GM12878 (cell line): ENCODE measurements at regions not wholly inside any gene's neighbourhood (a gene's known extent, or its start where the extent isn't known, plus 50 kb on each side); places are given as distances from the start of the nearest gene placed in this dataset.

Experiments
- ATAC-seq: fragments of 200-7000 bp; cut with Tn5 transposase; 3 replicates; pipeline ENCODE4 v1.9.1; 2020; ENCODE audit warnings: mild to moderate bottlenecking, moderate library complexity
- BruUV-seq: library from RNA; stranded (reverse); fragments of 400-500 nt; replicated peaks from 2 replicates; lab custom pipeline; 2021; lab: Mats Ljungman, UMichigan
- CTCF ChIA-PET: fragments of 300-600 bp; sonication (Branson Sonifier 250); formaldehyde crosslinking; extraction: SDS; loops from one replicate; lab custom pipeline; 2021; ENCODE audit warnings: inconsistent platforms; lab: Yijun Ruan, JAX
- POLR2A ChIA-PET: fragments of 350-600 bp; formaldehyde crosslinking; extraction: SDS; loops from one replicate; lab custom pipeline; 2021; ENCODE audit warnings: inconsistent platforms; lab: Charles Lee
- RAD21 ChIA-PET: fragments of 300-600 bp; sonication (Branson Sonifier 250); formaldehyde crosslinking; loops from one replicate; lab custom pipeline; 2023; ENCODE audit warnings: antibody characterized with exemption; ENCODE audit not compliant: unreplicated experiment; lab: Charles Lee
- SMC1A ChIA-PET: fragments of 300-600 bp; sonication (Branson Sonifier 250); formaldehyde crosslinking; loops from one replicate; lab custom pipeline; 2023; ENCODE audit not compliant: unreplicated experiment, uncharacterized antibody; lab: Charles Lee
- DNase-seq: peaks from one replicate; pipeline ENCODE4 v3.0.0-alpha.2; 2011; ENCODE audit warnings: low read depth, low spot score
- FAIRE-seq: peaks from 3 replicates; lab custom pipeline; 2011; peaks lifted over from hg19 to GRCh38; lab: Jason Lieb, UNC
- H2AFZ ChIP-seq: 2 replicates; pipeline ENCODE4 v1.6.0; 2011; ENCODE audit warnings: low read depth, low read length, control low read depth; ENCODE audit not compliant: control insufficient read depth
- H3K27ac ChIP-seq: 2 replicates; pipeline ENCODE4 v1.5.1; 2011; ENCODE audit warnings: control low read depth; ENCODE audit not compliant: control insufficient read depth, insufficient read depth
- H3K27me3 ChIP-seq, 2 experiments: replicated peaks in 1 of 2; 2 replicates each; pipeline versions ENCODE4 v1.6.0 to v1.6.1; 2011; ENCODE audit warnings: low read length in 1 of 2; ENCODE audit not compliant: control insufficient read depth in 2 of 2, insufficient read depth in 2 of 2
- H3K36me3 ChIP-seq, 2 experiments: 2 replicates each; pipeline ENCODE4 v1.5.1; 2011; ENCODE audit warnings: low read length in 1 of 2; ENCODE audit not compliant: control insufficient read depth in 2 of 2, insufficient read depth in 2 of 2
- H3K4me1 ChIP-seq: 2 replicates; pipeline ENCODE4 v1.6.1; 2011; ENCODE audit warnings: mild to moderate bottlenecking, low read length, moderate library complexity, mixed read lengths; ENCODE audit not compliant: control insufficient read depth, insufficient read depth
- H3K4me2 ChIP-seq: 2 replicates; pipeline ENCODE4 v1.6.0; 2011; ENCODE audit warnings: control low read depth; ENCODE audit not compliant: control insufficient read depth, insufficient read depth
- H3K4me3 ChIP-seq: fragments of 200-600 bp; sonication (generic); 2 replicates; pipeline ENCODE4 v1.5.1; 2016
- H3K79me2 ChIP-seq: 2 replicates; pipeline ENCODE4 v1.6.0; 2011; ENCODE audit warnings: low read length; ENCODE audit not compliant: control insufficient read depth, insufficient read depth
- H3K9ac ChIP-seq: 2 replicates; pipeline ENCODE4 v1.8.0; 2011; ENCODE audit warnings: low read length, control low read depth, mixed read lengths; ENCODE audit not compliant: control insufficient read depth, insufficient read depth
- H3K9me3 ChIP-seq: replicated peaks from 3 replicates; pipeline ENCODE4 v1.5.1; 2011; ENCODE audit warnings: mild to moderate bottlenecking, low read length; ENCODE audit not compliant: control insufficient read depth, insufficient read depth
- H4K20me1 ChIP-seq: 2 replicates; pipeline ENCODE4 v1.6.0; 2011; ENCODE audit not compliant: control insufficient read depth, insufficient read depth
- BRCA1 ChIP-seq: IDR thresholded peaks from 2 replicates; pipeline ENCODE4 v1.6.1; 2011; ENCODE audit warnings: low read depth, low read length, improper control_type of control experiment
- KLF5 ChIP-seq: fragments of 450-650 bp; IDR thresholded peaks from 2 replicates; pipeline ENCODE4 v1.6.1; 2014; ENCODE audit warnings: mild to moderate bottlenecking; ENCODE audit not compliant: partially characterized antibody
- RCOR1 ChIP-seq: conservative IDR thresholded peaks from 2 replicates; pipeline ENCODE4 v1.6.1; 2012; ENCODE audit warnings: low read depth, low read length, improper control_type of control experiment
- RFX5 ChIP-seq: IDR thresholded peaks from 2 replicates; pipeline ENCODE4 v1.6.1; 2011; ENCODE audit warnings: low read depth, low read length, improper control_type of control experiment
- STAT3 ChIP-seq: IDR thresholded peaks from 2 replicates; pipeline ENCODE4 v1.6.1; 2011; ENCODE audit warnings: low read depth, low read length, improper control_type of control experiment
- WGBS: methylation state at CpG from one replicate; pipeline ENCODE4 v1.1.6; 2016; ENCODE audit warnings: low lambda C conversion rate; ENCODE audit not compliant: insufficient replicate concordance, insufficient coverage; ENCODE audit errors: missing lambda C conversion rate; 5-methylcytosine and 5-hydroxymethylcytosine counted together
- in situ Hi-C: fragments of 300-500 bp; cut with MboI; formaldehyde crosslinking; loops from 9 replicates; pipeline ENCODE4 v1.14.3; 2018; ENCODE audit warnings: mixed read lengths
- intact Hi-C: fragments of 100-400 bp; cut with micrococcal nuclease; formaldehyde crosslinking; loops from one replicate; pipeline ENCODE4 v1.14.2; 2022; ENCODE audit not compliant: unreplicated experiment
- TF ChIP-seq, protein P1 (sequence below): fragments of 450-650 bp; IDR thresholded peaks from 2 replicates; pipeline ENCODE4 v1.6.1; 2016; ENCODE audit warnings: mild to moderate bottlenecking, moderate library complexity, borderline replicate concordance

DNA sequence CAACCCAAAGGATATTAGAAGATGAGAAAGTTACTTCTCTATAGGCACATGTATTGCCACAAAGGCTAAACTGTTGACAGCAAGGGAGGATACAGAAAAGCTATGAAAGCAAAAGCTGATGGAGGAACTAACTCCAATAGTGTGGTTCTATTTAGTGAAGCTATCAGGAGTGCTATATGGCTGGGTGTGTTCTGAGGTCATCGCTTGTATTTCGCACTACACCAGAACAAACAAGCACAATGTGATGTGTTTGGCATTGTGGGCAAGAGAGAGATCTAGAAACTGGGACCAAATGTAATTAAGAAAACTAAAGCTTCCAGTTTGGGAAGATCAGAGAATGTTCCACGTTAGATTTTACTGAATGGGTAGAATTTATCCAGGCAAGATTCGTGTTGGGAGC, 220.4 kb upstream of the UMPS start:
- ChIA-PET RAD21 (no interaction called here), CTCF (no interaction called here), POLR2A (no interaction called here), SMC1A (no interaction called here)
- intact Hi-C loops, result no loop called here
- no peak overlapping the region for H3K9ac ChIP-seq
- no TSS peak for BruUV-seq
- H4K20me1 ChIP-seq, result no peaks in the 10 kb centered on the region
- H3K36me3 ChIP-seq, result no peaks in the 10 kb centered on the region
- no peak overlapping the region for H3K4me2 ChIP-seq
- no peaks in the 10 kb centered on the region for H3K79me2 ChIP-seq
- peaks cover 3 to 7% of the 10 kb centered on the region in 2 experiments; a peak in 1 of 4 replicates for H3K27me3 ChIP-seq
- DNase-seq, result no peak
- WGBS, result 53% methylated on average over 4 of the region's 4 CpGs
- H2AFZ ChIP-seq, result no peak overlapping the region
- H3K27ac ChIP-seq, result no peak overlapping the region
- TF ChIP-seq RCOR1, result no peak
- TF ChIP-seq BRCA1, result no peak
- no peak for TF ChIP-seq STAT3
- no peak for TF ChIP-seq RFX5
- TF ChIP-seq, protein P1, sequence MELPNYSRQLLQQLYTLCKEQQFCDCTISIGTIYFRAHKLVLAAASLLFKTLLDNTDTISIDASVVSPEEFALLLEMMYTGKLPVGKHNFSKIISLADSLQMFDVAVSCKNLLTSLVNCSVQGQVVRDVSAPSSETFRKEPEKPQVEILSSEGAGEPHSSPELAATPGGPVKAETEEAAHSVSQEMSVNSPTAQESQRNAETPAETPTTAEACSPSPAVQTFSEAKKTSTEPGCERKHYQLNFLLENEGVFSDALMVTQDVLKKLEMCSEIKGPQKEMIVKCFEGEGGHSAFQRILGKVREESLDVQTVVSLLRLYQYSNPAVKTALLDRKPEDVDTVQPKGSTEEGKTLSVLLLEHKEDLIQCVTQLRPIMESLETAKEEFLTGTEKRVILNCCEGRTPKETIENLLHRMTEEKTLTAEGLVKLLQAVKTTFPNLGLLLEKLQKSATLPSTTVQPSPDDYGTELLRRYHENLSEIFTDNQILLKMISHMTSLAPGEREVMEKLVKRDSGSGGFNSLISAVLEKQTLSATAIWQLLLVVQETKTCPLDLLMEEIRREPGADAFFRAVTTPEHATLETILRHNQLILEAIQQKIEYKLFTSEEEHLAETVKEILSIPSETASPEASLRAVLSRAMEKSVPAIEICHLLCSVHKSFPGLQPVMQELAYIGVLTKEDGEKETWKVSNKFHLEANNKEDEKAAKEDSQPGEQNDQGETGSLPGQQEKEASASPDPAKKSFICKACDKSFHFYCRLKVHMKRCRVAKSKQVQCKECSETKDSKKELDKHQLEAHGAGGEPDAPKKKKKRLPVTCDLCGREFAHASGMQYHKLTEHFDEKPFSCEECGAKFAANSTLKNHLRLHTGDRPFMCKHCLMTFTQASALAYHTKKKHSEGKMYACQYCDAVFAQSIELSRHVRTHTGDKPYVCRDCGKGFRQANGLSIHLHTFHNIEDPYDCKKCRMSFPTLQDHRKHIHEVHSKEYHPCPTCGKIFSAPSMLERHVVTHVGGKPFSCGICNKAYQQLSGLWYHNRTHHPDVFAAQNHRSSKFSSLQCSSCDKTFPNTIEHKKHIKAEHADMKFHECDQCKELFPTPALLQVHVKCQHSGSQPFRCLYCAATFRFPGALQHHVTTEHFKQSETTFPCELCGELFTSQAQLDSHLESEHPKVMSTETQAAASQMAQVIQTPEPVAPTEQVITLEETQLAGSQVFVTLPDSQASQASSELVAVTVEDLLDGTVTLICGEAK, result no peak
- TF ChIP-seq KLF5, result no peak
- no peak for ATAC-seq
- no peaks in the 10 kb centered on the region for H3K9me3 ChIP-seq
- no peak overlapping the region for H3K4me3 ChIP-seq
- FAIRE-seq, result no peak
- no peaks in the 10 kb centered on the region for H3K4me1 ChIP-seq
- in situ Hi-C loops, result no loop called here
